T-helper 2 cell (primary cell): ENCODE measurements at regions not wholly inside any gene's neighbourhood (a gene's known extent, or its start where the extent isn't known, plus 50 kb on each side); places are given as distances from the start of the nearest gene placed in this dataset.
"Not testable (repeated sequence)": the region's sequence is repeated elsewhere in the genome, so short reads cannot be mapped to it uniquely, and the experiment has no call there.

Source experiments
- DNase-seq, 5 experiments: peaks; one replicate each; pipeline versions ENCODE4 v3.0.0 to v3.0.0-alpha.2; 2012 to 2022

DNA sequence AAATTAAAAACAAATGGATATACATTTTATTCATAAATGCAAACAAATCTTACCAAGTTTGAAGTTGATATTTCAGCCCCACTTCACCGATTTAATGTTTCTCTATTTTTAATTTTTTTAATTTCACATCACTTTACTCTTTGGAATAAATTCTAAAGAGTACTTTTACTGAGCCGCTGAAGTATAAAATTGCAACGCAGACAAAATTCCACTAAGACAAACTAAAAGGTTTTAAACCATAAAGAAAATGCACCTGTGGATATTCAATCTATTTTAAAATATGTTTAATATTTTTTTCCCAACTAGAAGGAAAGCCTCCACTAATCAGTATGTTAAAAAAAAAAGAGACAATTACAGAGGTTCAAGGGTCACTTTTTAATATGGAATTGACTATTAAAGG, 1073.9 kb upstream of the CRIM1 start:
- DNase-seq, result no peak

DNA sequence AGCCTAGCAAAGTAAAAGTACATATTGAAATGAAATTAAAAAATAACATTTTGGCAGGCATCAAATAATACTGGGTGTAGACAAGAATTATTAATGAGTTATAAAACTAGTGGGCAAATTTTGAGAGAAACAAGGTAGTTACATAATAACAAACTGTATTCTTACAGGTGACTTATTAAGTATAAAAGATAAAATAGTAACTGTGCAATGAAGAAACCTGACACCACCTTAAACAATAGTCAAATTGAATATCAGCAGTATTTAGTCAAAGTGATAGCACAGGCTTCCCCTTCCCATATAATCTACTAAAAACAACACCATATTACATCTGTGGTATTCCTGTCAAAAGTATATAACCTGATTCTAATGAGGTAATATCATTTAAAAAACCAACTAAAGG, 1099.8 kb upstream of the CRIM1 start:
- no peak for DNase-seq

DNA sequence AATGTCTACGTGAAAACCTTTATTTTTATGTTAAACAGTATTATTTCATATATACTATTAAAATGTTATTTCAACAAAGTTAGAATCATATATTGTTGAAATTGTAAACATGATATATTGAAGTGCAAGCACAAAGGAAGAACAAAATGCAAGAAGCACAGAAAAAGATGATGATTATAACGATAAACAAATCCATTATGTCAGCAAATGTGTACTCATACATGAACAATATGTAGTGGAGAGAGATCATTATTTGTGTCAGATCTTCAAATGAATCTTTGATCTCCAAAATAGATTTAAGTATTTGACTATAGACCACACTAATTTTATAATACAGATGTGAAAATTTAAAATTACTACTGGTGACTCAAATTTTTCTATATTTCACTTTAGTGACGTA, 1104.4 kb upstream of the CRIM1 start:
- no peak for DNase-seq

DNA sequence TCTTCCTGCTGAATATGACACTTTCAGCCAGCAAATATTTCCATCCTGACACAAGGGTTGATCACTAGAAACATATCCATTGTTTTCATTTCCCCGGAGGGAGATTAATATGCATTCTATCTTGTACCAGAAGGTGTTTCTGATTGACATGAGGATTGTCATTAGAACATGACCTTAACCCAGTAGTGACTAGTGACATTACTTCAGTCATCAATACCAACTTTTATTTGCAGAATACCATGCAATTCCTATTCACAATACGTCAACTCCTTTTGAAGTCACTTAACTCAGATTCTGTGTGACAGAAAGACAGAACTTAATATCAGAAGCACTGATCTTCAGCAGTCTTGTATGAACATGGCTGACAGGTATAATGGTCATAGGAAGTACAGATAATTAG, 1108.9 kb upstream of the CRIM1 start:
- DNase-seq, result no peak

DNA sequence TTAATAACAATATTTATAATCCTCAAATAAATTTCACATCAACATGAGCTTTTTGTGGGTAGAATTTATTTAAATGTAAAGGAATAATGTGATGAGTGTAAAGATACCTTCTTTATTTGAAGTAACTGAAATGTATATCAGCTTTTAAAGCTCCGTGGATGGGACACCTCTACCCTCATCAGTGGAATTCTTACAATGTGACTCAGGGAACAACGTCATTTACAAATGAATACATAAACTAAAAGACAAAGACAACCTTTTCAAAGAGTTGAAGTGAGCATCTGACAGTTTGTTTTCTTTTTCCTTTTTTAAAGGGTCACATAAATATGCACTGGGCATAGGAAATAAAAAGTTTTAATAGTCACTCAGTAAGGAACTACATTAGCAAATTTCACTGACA, 1127.0 kb upstream of the CRIM1 start:
- no peak for DNase-seq

DNA sequence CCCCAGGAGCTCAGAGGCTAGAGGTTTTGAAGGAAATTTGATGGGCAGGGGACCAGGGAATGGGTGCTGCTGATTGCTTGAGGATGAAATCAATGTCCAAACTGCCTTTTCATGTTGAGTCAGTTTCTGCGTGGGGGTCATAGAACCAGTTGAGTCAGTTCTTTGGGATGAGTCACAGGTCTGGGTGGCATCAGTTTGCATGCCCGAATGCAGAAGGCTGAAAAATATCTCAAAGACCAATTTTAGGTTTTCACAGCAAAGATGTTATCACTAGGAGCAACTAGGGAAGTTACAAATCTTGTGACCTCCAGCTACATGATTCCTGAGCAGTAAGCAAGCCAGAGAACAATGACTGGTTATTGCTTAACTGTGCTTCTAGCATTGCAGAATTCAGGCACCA, 1135.1 kb upstream of the CRIM1 start:
- no peak for DNase-seq

DNA sequence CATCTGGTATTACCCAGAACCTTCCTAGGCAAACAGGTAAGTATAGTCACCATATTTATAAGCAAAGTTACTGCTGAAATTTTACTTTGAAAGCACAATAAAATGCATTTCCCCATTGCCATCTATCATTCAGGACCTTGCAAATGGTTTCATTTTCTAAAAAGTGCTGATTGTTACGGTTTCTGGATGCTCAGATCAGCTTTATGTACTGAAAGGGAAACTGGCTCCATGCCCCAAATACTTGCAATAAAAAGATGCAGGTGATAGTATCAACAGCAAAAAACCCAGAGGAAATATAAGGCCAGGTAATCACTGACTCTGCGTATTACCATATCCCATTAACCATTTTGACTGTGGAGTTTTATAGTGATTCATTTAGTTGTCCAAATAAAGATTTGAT, 1150.7 kb upstream of the CRIM1 start:
- no peak for DNase-seq

DNA sequence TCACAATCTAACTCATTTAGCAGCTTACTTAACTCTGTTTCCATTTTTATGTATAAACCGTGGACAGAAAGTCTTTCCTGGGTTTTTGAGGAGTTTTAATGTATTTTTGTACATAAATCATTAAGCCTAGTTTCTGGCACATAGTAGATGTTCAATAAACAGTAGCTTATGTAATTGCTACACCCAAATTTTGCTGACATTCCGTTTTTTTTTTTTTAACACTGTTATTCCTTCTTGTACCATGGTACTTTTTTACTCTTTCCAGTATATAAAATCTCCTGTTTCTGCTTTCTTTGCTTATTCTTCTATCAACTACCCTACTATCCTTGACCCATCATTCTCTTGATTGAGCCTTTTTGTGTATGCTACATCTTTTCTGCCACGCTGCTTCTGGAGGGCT, 1151.3 kb upstream of the CRIM1 start:
- DNase-seq, result no peak

DNA sequence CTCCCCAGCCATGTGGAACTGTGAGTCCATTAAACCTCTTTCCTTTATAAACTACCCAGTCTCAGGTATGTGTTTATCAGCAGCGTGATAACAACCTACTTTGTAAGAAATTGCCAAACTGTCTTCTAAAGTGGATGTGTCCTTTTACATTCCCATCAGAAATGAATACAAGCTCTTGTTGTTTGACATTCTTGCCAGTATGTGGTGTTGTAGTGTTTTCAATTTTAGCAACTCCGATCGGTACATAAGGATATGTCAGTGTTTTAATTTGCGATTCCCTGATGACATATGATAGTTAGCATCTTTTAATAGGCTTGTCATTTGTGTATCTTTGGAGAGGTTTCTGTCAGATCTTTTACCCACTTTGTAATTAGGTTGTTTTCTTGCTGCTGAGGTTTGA, 1156.3 kb upstream of the CRIM1 start:
- DNase-seq, result no peak

DNA sequence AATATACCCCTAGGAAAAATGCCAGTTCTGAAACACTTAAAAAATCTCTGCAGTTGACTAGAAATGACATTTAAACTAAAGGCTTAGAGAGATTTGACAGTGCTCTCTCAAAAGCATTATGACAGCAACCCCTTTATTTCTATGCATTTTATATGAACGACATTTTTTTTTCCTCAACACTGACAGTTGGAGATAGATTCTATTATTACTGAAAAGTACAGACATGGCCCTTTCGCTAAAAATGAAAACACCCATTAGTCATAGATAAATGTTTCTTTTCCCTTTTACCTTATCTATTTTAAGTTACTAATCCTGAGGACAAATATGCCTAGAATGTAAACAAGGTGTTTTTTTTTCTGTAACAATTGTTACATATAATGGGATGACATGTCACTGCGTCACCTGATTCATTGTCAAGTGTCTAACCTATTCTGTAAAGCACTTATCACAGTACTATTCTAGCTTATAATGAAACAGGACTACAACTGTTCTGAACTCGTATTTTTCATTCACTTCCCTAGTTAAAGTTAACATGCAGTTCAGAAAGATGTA, 1169.6 kb upstream of the CRIM1 start:
- no peak for DNase-seq

DNA sequence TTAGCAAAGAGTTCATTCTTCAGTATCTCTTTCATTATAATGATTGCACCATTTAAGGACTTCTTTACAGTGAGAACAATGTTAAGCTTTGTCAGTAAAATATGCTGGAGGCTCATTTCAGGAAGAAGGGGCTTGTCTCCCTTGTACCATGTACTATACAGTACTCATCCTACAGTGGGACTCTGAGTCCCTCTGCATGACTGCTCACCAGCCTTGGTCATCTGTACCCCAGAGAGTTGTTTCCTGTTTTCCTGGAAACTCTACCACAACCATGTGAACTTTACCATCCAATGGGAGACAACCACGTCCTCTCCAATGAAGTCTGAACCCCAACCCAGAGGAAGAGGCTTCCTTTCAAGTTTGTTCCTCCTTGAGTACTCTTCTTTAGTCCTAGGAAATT, 1171.1 kb upstream of the CRIM1 start:
- no peak for DNase-seq

DNA sequence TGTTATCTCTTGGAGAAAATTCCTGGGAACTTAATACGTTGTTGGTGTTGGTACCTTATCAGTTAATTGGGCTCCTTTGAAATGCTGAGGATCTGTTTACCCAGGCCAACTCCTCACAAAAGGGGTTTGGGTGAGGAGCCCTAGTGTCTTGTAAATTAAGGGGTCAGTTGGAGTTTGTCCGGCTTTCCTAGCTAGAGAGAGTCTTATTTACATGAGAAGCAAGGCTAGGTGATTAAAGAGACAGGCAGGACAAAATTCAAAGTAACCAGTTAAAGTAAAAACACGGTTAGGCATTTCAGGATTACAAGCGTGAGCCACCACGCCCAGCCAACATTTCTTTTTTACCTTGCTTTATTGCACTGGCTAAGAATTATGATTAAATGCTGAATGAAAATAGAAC, 1178.9 kb upstream of the CRIM1 start:
- DNase-seq, result not testable (repeated sequence)

DNA sequence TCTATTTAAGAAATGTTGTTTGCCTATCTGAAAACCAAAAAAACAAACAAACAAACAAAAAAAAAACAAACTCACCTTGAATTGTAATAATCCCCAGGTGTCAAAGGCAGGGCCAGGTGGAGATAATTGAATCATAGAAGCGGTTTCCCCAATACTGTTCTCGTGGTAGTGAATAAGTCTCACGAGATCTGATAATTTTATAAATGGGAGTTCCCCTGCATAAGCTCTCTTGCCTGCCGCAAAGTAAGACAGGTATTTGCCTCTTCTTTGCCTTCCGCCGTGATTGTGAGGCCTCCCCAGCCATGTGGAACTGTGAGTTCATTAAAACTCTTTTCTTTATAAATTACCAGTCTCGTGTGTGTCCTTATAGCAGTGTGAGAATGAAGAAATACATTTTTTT, 1180.7 kb upstream of the CRIM1 start:
- DNase-seq, result no peak

DNA sequence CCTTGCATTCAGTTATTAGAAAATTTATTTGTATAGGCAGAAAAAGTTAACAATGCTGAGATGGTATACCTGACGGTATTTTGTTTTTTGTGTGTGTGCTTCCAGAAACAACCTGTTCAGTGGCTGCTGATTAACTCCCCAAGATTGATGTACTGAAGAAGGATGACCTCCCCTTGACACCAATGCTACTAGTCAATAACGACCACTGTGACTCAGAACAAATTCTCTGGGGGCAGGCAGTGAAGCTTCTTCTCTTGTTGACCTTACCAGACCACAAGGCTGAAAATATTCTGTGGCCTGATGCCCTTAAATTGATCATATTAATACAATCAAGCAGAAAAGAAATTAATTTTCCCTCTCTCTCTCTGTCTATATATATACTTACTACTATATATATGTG, 1182.9 kb upstream of the CRIM1 start:
- no peak for DNase-seq

DNA sequence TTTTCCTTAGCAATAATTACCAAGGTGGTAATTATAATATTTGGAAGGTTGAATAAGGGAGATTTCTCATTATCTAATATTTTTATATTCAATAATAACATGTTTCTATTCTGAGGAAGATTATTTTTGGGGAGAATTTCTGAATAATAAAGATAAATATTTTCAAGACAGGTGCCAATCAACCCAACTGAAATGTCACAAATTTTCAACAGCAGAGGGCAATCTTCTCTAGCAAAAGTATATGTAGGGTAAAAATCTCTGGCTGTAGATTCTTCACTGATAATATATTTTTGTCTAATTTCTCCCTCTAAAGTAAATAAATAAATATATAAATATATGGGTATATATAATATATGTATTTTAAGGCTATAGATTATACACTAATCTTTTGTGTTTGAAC, 1187.2 kb upstream of the CRIM1 start:
- no peak for DNase-seq

DNA sequence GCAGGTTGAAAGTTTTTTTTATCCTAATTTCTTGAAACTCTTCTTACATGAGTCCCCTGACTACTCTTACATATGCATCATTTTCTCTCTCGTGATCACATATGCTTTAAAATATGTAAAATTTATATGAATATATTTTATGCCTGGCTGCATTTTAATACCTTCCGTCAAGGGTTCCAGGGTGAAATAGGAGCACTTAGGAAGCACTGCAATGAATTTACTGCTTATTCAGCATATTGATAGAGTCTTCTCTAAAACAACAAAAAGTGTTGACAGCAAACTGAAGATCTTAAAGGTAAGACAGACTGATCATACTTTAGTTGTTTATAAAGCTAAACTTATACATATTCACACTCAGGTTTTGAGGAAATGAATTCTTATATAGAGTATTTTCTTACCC, 1191.6 kb upstream of the CRIM1 start:
- DNase-seq, result no peak

DNA sequence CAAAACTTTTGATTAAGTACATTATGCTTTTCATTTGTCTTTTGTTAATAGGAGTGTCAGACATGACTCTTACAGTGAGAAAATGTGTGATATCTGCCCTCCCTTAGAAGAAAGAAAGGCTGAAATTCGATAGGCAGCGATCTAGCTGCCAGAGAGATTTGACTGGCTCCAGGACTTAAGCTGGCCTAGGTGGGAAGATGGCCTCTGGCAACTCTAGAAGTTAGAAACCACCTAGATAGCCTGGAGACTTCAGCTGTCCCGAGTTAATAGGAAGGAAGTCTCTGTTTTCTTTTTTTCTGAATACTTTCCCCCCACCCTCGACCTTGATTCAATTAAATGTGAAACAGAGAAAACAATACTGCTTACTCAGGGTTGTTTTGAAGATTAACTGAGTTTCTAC, 1194.7 kb upstream of the CRIM1 start:
- DNase-seq, result no peak

DNA sequence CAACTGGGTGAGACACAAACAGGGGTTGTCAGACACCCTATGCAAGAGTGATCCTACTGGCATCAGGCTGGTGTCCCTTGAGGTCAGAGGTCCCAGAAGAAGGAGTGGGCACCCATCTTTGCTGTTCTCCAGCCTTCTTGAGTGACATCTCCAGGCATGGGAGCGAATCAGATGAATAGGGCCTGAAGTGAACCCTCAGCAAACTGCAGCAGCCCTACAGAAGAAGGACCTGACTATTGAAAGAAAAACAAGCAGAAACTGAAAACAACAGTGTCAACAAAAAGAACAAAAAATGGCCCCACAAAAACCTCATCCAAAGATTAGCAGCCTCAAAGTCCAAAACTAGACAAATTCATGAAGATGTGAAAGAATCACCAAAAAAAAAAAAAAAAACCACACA, 1229.7 kb upstream of the CRIM1 start:
- no peak for DNase-seq

DNA sequence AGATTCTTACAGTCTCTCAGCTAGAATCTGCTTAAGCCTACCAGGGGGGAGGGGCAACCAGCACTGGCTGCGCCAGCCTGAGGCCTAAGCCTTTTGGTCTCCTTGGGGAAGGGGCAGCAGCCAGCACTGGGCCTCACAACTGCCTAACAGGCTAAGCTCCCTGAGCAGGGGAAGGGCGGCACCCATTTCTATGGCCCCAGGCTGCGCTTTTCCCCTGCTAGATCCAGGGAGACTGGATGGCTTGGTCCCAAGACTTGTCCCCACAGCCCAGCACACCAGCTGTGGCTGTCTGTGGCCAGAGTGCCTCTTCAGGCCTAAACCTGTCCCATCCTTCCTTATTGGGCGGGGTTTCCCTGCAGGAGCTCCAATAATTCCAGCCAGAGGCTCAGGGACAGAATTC, 1230.3 kb upstream of the CRIM1 start:
- no peak for DNase-seq

DNA sequence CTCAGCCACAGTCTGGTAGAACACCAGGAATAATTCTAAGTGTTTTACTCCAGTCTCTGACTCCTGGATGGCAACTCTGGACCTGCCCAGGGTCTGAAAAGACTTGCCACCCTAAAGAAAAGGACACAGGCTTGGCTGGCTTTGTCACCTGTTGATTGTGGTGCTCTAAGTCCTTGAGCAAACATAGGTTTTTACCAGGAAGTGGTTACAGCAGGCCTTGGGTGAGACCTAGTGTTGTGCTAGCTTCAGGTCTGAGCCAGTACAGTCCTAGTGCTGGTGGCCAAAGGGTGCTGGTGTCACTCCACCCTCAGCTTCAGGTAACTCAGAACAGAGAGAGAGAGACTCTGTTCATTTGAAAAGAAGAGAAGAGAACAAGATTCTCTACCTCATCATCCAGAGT, 1239.4 kb upstream of the CRIM1 start:
- no peak for DNase-seq

DNA sequence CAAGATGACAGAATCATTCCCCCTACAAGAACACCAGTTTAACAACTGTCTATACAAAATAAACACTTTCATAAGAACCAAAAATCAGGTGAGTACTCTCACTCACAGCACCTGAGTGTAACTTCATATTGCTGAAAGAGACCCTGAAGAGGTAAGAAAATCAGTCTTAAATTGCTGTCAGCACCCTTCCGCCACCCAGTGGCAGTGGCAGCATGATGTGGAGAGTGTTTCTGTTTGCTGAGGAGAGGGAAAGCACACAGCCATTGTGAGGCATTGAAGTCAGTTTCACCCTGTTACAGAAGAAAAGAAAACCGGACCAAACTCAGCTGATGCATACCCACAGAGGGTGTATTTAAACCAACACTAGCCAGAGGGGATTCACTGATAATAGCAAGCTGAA, 1240.8 kb upstream of the CRIM1 start:
- DNase-seq, result no peak

DNA sequence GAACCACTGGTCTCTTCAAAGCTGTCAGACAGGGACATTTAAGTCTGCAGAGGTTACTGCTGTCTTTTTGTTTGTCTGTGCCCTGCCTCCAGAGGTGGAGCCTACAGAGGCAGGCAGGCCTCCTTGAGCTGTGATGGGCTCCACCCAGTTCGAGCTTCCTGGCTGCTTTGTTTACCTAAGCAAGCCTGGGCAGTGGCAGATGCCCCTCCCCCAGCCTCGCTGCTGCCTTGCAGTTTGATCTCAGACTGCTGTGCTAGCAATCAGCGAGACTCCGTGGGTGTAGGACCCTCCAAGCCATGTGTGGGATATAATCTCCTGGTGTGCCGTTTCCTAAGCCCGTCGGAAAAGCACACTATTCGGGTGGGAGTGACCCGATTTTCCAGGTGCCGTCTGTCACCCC, 1243.2 kb upstream of the CRIM1 start:
- not testable (repeated sequence) for DNase-seq

DNA sequence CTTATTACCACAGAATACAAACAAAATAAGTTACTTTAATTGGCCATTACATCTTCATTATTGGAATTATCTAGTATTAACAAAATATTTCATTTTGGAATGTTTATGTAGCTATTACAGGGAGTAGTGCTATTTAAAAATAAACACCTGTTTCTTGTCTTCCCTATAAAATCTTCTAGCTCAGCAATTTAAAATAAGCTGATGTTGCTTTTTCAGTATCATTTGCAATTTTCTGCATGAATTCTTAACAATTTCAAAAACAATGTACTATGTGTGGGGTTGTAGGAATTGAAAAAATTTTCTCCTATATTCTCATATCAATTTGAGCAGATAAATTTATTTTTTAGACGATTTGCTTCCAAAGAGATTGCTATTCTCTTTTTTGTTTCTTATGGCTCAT, 1251.3 kb upstream of the CRIM1 start:
- DNase-seq, result no peak

DNA sequence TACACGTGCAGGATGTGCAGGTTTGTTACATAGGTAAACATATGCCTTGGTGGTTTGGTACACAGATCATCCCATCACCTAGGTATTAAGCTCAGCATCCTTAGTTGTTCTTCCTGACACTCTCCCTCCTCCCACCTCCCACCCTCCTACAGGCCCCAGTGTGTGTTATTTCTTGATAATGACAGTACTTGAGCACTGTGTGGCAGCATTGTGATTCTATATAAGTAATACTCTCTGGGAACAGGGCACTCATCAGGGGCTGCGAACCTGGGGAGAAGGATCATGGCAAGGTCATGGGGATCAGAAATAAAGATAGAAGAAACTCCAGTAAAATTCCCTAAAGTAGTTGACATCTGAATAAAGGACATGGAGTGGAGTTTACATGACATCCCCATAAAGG, 1256.2 kb upstream of the CRIM1 start:
- no peak for DNase-seq

DNA sequence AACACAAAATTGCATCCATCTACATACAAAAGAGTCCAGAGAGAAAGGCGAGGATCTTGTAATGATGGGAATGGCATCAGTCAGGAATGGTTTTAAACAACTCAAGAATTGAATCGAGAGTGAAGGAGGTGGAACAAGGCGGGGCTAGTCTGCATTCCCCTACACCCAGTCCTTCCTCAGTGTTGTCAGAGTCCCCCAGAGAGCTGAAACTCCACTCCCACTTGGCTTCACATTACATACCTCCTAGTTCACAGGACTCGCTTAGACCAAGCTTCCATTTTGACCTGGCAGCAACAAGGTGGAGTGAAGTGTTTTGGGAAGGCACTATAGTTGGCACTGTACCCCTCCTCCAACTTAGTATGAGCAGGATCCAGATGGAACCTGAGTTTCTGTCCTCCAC, 1273.5 kb upstream of the CRIM1 start:
- no peak for DNase-seq

DNA sequence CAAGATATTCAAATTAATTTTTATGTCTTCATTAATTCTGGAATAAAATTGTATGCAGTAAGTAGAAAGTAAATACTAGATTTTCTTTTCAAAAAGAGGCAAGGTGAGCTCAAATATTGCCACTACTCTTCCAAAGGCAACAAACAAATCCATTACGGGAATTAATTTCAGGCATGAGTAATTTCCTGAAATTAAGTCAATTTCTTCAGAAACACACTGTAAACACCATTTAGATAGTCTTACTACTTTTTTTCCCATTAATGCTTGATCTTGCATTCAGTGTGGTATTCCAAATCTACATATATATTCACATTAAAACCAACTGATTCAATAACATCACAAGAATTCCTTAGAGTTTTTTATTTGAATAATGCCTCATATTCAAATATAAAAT, 1274.0 kb upstream of the CRIM1 start:
- DNase-seq, result no peak
